Testis (tissue), 2 donors: ENCODE measurements at regions not wholly inside any gene's neighbourhood (a gene's known extent, or its start where the extent isn't known, plus 50 kb on each side); places are given as distances from the start of the nearest gene placed in this dataset.

ENCODE experiments used
- DNase-seq: peaks from one replicate; pipeline ENCODE4 v3.0.0-alpha.2; 2019
- H3K27ac ChIP-seq, 2 donors: fragments of 200-600 bp; sonication (generic); one replicate each; pipeline ENCODE4 v1.5.1; 2019
- H3K27me3 ChIP-seq: fragments of 200-600 bp; sonication (generic); one replicate; pipeline ENCODE4 v1.5.1; 2019
- H3K36me3 ChIP-seq: fragments of 200-600 bp; sonication (generic); one replicate; pipeline ENCODE4 v1.5.1; 2017; ENCODE audit warnings: low read depth; ENCODE audit errors: missing control alignments
- H3K4me1 ChIP-seq: fragments of 200-600 bp; sonication (generic); one replicate; pipeline ENCODE4 v1.5.1; 2019
- H3K4me3 ChIP-seq, 2 donors: fragments of 200-600 bp; sonication (generic); one replicate each; pipeline ENCODE4 v1.5.1; 2017 to 2019
- H3K9me3 ChIP-seq: fragments of 200-600 bp; sonication (generic); one replicate; pipeline ENCODE4 v1.5.1; 2017
- POLR2A ChIP-seq: fragments of 450-650 bp; IDR thresholded peaks from one replicate; pipeline ENCODE4 v1.6.1; 2017; ENCODE audit warnings: antibody characterized with exemption, mild to moderate bottlenecking, moderate library complexity
- WGBS, 2 donors: methylation state at CpG; one replicate each; pipeline ENCODE4 v1.1.5; 2018; 5-methylcytosine and 5-hydroxymethylcytosine counted together
- intact Hi-C: fragments of 100-400 bp; cut with DNase I; formaldehyde crosslinking; loops from one replicate; pipeline ENCODE4 v1.15.1; 2023; ENCODE audit warnings: low total_unique reads
- TF ChIP-seq, protein P1 (sequence below), 3 experiments: fragments of 450-650 bp in 2 of 3; fragments of 200-600 bp in 1 of 3; sonication (generic) in 1 of 3; IDR thresholded peaks; one replicate each; pipeline ENCODE4 v1.5.1; 2016 to 2019; ENCODE audit warnings: antibody characterized with exemption in 3 of 3, mild to moderate bottlenecking in 2 of 3, moderate library complexity in 1 of 3

DNA sequence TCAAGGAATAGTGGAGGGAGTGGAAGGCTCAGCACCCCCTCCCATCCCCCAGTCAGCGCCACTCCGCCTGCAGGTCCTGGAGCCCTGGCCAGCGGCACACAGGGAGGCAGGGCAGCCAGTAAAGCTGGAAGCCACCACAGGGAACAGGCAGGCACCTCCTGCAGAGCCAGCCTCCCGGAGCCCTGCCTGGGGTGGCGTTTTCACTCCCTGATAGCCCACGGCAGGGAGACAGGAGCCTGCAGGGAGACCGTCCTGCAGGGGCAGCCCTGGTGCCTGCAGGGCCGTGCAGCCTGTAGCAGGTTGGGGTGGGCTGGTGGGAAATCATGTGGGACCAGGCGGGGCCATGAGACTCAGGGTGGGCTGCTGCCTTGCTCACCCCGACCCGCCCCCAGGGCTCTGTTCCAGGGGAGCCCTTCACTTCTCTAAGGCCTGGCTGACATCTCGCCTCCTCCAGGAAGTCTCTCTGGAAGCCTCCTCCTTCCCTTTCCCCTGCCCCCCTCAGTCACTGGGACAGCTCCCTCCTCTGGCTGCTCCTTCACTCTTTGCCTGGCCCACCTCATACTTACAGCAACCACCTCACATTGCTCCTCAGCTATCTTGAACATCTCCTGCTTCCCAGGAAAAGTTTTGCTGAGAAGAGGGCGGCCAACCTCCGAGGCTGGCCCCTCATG, 221.0 kb downstream of the GLI2 start:
- H3K27me3 ChIP-seq, result no peaks in the 10 kb centered on the region
- H3K4me3 ChIP-seq, result no peak overlapping the region
- 90 to 91% methylated on average over 8 to 14 of the region's 14 CpGs for WGBS, 2 donors
- TF ChIP-seq, protein P1, sequence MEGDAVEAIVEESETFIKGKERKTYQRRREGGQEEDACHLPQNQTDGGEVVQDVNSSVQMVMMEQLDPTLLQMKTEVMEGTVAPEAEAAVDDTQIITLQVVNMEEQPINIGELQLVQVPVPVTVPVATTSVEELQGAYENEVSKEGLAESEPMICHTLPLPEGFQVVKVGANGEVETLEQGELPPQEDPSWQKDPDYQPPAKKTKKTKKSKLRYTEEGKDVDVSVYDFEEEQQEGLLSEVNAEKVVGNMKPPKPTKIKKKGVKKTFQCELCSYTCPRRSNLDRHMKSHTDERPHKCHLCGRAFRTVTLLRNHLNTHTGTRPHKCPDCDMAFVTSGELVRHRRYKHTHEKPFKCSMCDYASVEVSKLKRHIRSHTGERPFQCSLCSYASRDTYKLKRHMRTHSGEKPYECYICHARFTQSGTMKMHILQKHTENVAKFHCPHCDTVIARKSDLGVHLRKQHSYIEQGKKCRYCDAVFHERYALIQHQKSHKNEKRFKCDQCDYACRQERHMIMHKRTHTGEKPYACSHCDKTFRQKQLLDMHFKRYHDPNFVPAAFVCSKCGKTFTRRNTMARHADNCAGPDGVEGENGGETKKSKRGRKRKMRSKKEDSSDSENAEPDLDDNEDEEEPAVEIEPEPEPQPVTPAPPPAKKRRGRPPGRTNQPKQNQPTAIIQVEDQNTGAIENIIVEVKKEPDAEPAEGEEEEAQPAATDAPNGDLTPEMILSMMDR (IDR thresholded peaks at IDR 0.05), result no peak
- TF ChIP-seq POLR2A, result no peak
- DNase-seq, result no peak
- H3K9me3 ChIP-seq, result no peaks in the 10 kb centered on the region
- H3K36me3 ChIP-seq, result no peaks in the 10 kb centered on the region
- H3K27ac ChIP-seq, result no peak overlapping the region
- intact Hi-C loops, result no loop called here
- H3K4me1 ChIP-seq, result no peaks in the 10 kb centered on the region

DNA sequence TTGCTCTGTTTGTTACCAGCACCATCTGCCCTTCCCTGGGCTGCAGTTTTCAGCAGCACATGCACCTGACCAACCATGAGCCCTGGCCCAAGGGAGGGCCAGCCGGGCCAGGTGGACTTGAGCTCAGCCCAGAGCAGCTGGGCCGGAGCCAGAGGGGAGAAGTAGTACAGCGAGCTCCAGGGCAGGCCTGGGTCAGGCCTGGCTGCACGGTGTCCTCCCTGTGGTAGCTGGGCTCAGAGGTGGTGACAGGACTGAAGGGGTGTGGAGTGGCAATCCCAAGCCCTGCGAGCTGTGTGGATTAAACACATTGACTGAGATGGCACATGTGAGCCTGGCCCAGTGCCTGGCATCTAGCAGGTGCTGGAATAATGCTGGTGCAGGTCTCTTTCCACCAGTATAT, 222.2 kb downstream of the GLI2 start:
- Histone ChIP-seq H3K27me3 (no peaks in the 10 kb centered on the region), H3K27ac (no peak overlapping the region), H3K4me3 (no peak overlapping the region), H3K36me3 (no peaks in the 10 kb centered on the region), H3K4me1 (no peaks in the 10 kb centered on the region), H3K9me3 (no peaks in the 10 kb centered on the region)
- no peak for DNase-seq
- intact Hi-C loops, result no loop called here
- 65 to 100% methylated on average over 1 to 5 of the region's 5 CpGs for WGBS, 2 donors
- TF ChIP-seq, protein P1 (IDR thresholded peaks at IDR 0.05), result no peak
- TF ChIP-seq POLR2A, result no peak

DNA sequence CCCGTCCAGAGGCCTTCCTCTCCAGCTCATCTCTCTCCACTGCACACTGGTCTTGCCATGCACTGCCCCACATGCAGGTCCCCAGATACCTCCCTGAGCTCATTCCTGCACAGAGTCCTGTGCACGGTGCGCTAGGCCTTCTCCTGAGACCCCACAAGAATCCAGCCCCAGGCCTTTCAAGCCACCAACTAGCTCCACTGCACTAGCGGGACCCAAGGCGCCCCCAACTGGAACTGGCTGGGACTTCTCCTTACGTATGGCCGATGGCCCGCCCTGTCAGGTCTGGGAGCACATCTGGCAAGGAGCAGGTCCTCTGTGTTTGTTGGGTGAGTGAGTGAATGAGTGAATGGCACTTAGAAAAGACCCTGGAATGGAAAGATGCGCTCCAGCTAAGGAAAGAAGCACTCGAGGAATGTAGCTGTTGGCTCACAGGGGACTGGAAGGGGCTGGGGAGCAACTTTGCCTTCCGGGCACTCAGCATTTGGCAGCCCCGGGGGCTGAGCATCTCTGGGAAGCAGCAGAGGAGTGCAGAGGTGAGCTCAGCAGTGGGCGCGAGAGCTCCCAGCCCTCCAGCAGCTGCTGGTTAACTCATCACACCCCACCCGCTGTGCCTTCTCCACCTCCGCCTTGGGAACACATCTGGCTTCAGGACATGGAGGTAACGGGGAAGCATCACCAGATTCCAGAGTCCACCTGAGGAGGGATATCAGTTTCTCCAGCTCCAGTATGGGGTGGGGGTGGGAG, 223.1 kb downstream of the GLI2 start:
- no peak overlapping the region for H3K27ac ChIP-seq

DNA sequence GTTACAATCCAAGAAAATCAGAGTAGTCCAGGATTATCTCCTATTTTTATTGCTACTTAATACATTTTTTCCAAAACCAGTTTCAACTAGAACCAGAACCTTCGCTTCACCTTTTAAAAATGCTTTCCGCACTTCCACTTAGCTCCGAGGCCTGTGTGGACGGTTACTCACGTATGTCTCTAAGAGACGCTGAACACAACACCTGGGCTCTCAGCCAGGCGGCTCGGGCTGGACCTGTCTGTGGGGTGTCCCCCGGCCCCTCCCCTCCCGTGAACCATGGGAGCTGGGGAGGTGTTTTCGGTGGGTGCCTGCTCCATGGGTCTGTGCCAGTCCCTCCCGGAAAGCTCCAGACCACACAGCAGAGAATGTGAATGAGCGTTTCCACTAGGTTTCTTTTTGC, 223.8 kb downstream of the GLI2 start:
- Histone ChIP-seq H3K9me3 (no peaks in the 10 kb centered on the region), H3K27me3 (no peaks in the 10 kb centered on the region), H3K27ac (no peak overlapping the region), H3K4me1 (no peaks in the 10 kb centered on the region), H3K4me3 (no peak overlapping the region), H3K36me3 (no peaks in the 10 kb centered on the region)
- intact Hi-C loops, result no loop called here
- TF ChIP-seq POLR2A, result no peak
- TF ChIP-seq, protein P1 (IDR thresholded peaks at IDR 0.05), result no peak
- 62 to 67% methylated on average over 13 of the region's 13 CpGs for WGBS, 2 donors
- DNase-seq, result peak; percentile 51

More for the DNA sequence above, 223.1 kb downstream of the GLI2 start:
- WGBS, 2 donors, result 80 to 84% methylated on average over 16 of the region's 17 CpGs
- intact Hi-C loops, result no loop called here
- DNase-seq, result no peak
- no peaks in the 10 kb centered on the region for H3K36me3 ChIP-seq
- no peak for TF ChIP-seq POLR2A
- TF ChIP-seq, protein P1 (IDR thresholded peaks at IDR 0.05), result peak in 2 of 3 experiments; percentile 22 to 32
- H3K27me3 ChIP-seq, result no peaks in the 10 kb centered on the region
- no peak overlapping the region for H3K4me3 ChIP-seq
- no peaks in the 10 kb centered on the region for H3K4me1 ChIP-seq
- no peaks in the 10 kb centered on the region for H3K9me3 ChIP-seq
